Neural progenitor cell (in vitro differentiated cells): ENCODE measurements at regions not wholly inside any gene's neighbourhood (a gene's known extent, or its start where the extent isn't known, plus 50 kb on each side); places are given as distances from the start of the nearest gene placed in this dataset.

ENCODE experiments used
- CTCF ChIP-seq: fragments of 200-600 bp; sonication (generic); IDR thresholded peaks from 2 replicates; pipeline ENCODE4 v1.5.1; 2017; ENCODE audit warnings: antibody characterized with exemption, mild to moderate bottlenecking
- EZH2 ChIP-seq: fragments of 200-600 bp; sonication (generic); IDR thresholded peaks from 2 replicates; pipeline ENCODE4 v1.6.1; 2017; ENCODE audit warnings: antibody characterized with exemption, mild to moderate bottlenecking, moderate library complexity
- EZH2phosphoT487 ChIP-seq: fragments of 200-600 bp; sonication (generic); IDR thresholded peaks from 2 replicates; pipeline ENCODE4 v1.6.1; 2017; ENCODE audit warnings: antibody characterized with exemption

DNA sequence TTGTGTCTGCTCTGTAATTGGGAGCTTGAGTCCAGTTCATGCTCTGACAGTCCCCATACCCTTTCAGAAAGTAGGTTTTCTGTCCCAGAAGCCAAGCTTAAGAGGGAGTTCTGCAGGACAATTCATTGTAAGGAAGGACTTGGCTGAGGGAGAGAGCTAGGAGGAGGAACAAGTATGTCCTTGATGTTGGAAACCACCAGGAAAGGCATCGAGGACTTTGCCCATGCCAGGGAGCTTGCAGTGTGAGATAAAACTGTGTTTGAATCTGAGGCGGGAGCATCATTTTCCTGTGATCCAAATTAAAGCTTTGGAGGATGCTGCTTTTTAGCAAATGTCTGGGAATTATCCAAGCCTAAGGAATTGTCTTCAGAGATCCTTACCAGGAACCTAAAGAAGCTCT lies 175.3 kb downstream of the EMP1 start:
- TF ChIP-seq EZH2phosphoT487: no peak
- no peak for TF ChIP-seq CTCF
- no peak for TF ChIP-seq EZH2
